Thyroid gland (tissue), 4 donors: ENCODE measurements at regions not wholly inside any gene's neighbourhood (a gene's known extent, or its start where the extent isn't known, plus 50 kb on each side); places are given as distances from the start of the nearest gene placed in this dataset.

Experiments
- DNase-seq, 2 donors: peaks; one replicate each; pipeline ENCODE4 v3.0.0-alpha.2; 2019
- H3K27ac ChIP-seq, 3 donors: fragments of 200-600 bp; sonication (generic); 1 replicate in 2 of 3; 2 replicates in 1 of 3; pipeline ENCODE4 v1.5.1; 2016 to 2019; ENCODE audit warnings: mild to moderate bottlenecking in 1 of 3, moderate library complexity in 1 of 3
- H3K27me3 ChIP-seq: fragments of 200-600 bp; sonication (generic); one replicate; pipeline ENCODE4 v1.5.1; 2019
- H3K36me3 ChIP-seq, 2 donors: fragments of 200-600 bp; sonication (generic); one replicate each; pipeline ENCODE4 v1.5.1; 2016 to 2019
- H3K4me1 ChIP-seq, 2 donors: fragments of 200-600 bp; sonication (generic); one replicate each; pipeline ENCODE4 v1.5.1; 2017 to 2019
- H3K4me3 ChIP-seq, 3 donors: fragments of 200-600 bp; sonication (generic); replicated peaks in 1 of 3; 1 replicate in 2 of 3; 2 replicates in 1 of 3; pipeline ENCODE4 v1.5.1; 2016; ENCODE audit warnings: mild to moderate bottlenecking in 1 of 3
- H3K9me3 ChIP-seq: fragments of 200-600 bp; sonication (generic); one replicate; pipeline ENCODE4 v1.5.1; 2017
- CTCF ChIP-seq, 6 experiments: fragments of 200-600 bp in 3 of 6; fragments of 450-650 bp in 3 of 6; sonication (generic) in 3 of 6; IDR thresholded peaks; one replicate each; pipeline ENCODE4 v1.5.1; 2016 to 2019; ENCODE audit warnings: antibody characterized with exemption in 6 of 6, mild to moderate bottlenecking in 2 of 6, inconsistent platforms in 1 of 6, moderate library complexity in 1 of 6
- POLR2A ChIP-seq, 2 donors: fragments of 450-650 bp; IDR thresholded peaks; one replicate each; pipeline ENCODE4 v1.6.1; 2017; ENCODE audit warnings: antibody characterized with exemption in 2 of 2, mild to moderate bottlenecking in 2 of 2, moderate library complexity in 1 of 2
- WGBS, 2 donors: methylation state at CpG; one replicate each; pipeline ENCODE4 v1.1.5; 2017; 5-methylcytosine and 5-hydroxymethylcytosine counted together
- intact Hi-C: fragments of 100-400 bp; cut with DNase I; formaldehyde crosslinking; loops from one replicate; pipeline ENCODE4 v1.15.1; 2023

GRCh38 chr10:33935350-33935749, 600.9 kb upstream of the NRP1 start:
- no peak overlapping the region for H3K4me3 ChIP-seq
- TF ChIP-seq POLR2A (IDR thresholded peaks at IDR 0.05) (no peak), CTCF (IDR thresholded peaks at IDR 0.05) (no peak)
- DNase-seq: no peak
- no peaks in the 10 kb centered on the region for H3K4me1 ChIP-seq
- H3K36me3 ChIP-seq: no peaks in the 10 kb centered on the region
- WGBS, 2 donors: 79 to 87% methylated on average over 3 of the region's 3 CpGs
- intact Hi-C loops: no loop called here
- no peaks in the 10 kb centered on the region for H3K9me3 ChIP-seq
- no peaks in the 10 kb centered on the region for H3K27me3 ChIP-seq
- no peak overlapping the region for H3K27ac ChIP-seq

GRCh38 chr10:33930079-33930478, 595.6 kb upstream of the NRP1 start:
- WGBS, 2 donors: 86 to 88% methylated on average over 1 of the region's 1 CpG
- Histone ChIP-seq H3K27me3 (no peaks in the 10 kb centered on the region), H3K9me3 (no peaks in the 10 kb centered on the region), H3K36me3 (no peaks in the 10 kb centered on the region), H3K4me3 (no peak overlapping the region), H3K27ac (no peak overlapping the region), H3K4me1 (no peaks in the 10 kb centered on the region)
- TF ChIP-seq CTCF (IDR thresholded peaks at IDR 0.05) (no peak), POLR2A (IDR thresholded peaks at IDR 0.05) (no peak)
- intact Hi-C loops: no loop called here
- DNase-seq: no peak

- Histone ChIP-seq H3K9me3 (no peaks in the 10 kb centered on the region), H3K4me3 (no peak overlapping the region), H3K4me1 (no peaks in the 10 kb centered on the region), H3K36me3 (no peaks in the 10 kb centered on the region), H3K27ac (no peak overlapping the region), H3K27me3 (no peaks in the 10 kb centered on the region)
- intact Hi-C loops: no loop called here
- no peak for DNase-seq
- 73 to 77% methylated on average over 7 of the region's 7 CpGs for WGBS, 2 donors
- TF ChIP-seq CTCF (IDR thresholded peaks at IDR 0.05): no peak
- no peak for TF ChIP-seq POLR2A (IDR thresholded peaks at IDR 0.05)
Observed at GRCh38 chr10:33927347-33927746, 592.9 kb upstream of the NRP1 start.

- TF ChIP-seq CTCF (IDR thresholded peaks at IDR 0.05) (no peak), POLR2A (IDR thresholded peaks at IDR 0.05) (no peak)
- Histone ChIP-seq H3K27ac (no peak overlapping the region), H3K27me3 (no peaks in the 10 kb centered on the region), H3K4me3 (no peak overlapping the region), H3K9me3 (no peaks in the 10 kb centered on the region), H3K4me1 (no peaks in the 10 kb centered on the region), H3K36me3 (no peaks in the 10 kb centered on the region)
- WGBS, 2 donors: 67 to 93% methylated on average over 4 to 5 of the region's 5 CpGs
- intact Hi-C loops: no loop called here
- DNase-seq: no peak
Observed at GRCh38 chr10:33921970-33922605, 587.6 kb upstream of the NRP1 start.

GRCh38 chr10:33920351-33920750, 585.9 kb upstream of the NRP1 start:
- no peaks in the 10 kb centered on the region for H3K9me3 ChIP-seq
- no peaks in the 10 kb centered on the region for H3K27me3 ChIP-seq
- no peaks in the 10 kb centered on the region for H3K4me1 ChIP-seq
- no peak overlapping the region for H3K4me3 ChIP-seq
- intact Hi-C loops: no loop called here
- no peaks in the 10 kb centered on the region for H3K36me3 ChIP-seq
- 84 to 89% methylated on average over 1 of the region's 1 CpG for WGBS, 2 donors
- H3K27ac ChIP-seq: no peak overlapping the region
- no peak for DNase-seq
- TF ChIP-seq POLR2A (IDR thresholded peaks at IDR 0.05) (no peak), CTCF (IDR thresholded peaks at IDR 0.05) (no peak)
